T-cell (primary cell): ENCODE measurements at regions not wholly inside any gene's neighbourhood (a gene's known extent, or its start where the extent isn't known, plus 50 kb on each side); places are given as distances from the start of the nearest gene placed in this dataset.
"Not testable (repeated sequence)": the region's sequence is repeated elsewhere in the genome, so short reads cannot be mapped to it uniquely, and the experiment has no call there.

ENCODE experiments used
- ATAC-seq, 4 experiments: fragments of 200-7000 bp in 3 of 4; fragments of 150-1000 bp in 1 of 4; cut with Tn5 transposase; replicated peaks in 1 of 4; 1 replicate in 3 of 4; 2 replicates in 1 of 4; pipeline ENCODE4 v1.10.0; 2021; ENCODE audit warnings: moderate library complexity in 3 of 4, mild to moderate bottlenecking in 2 of 4, moderate number of reproducible peaks in 1 of 4
- CTCF ChIA-PET, 2 donors: fragments of 300-600 bp; sonication (Branson Sonifier 250); formaldehyde crosslinking; loops; one replicate each; lab custom pipeline; 2022; ENCODE audit warnings: antibody characterized with exemption in 2 of 2; lab: Charles Lee
- POLR2A ChIA-PET, 2 donors: fragments of 300-600 bp; sonication (Branson Sonifier 250); formaldehyde crosslinking; loops; one replicate each; lab custom pipeline; 2022; ENCODE audit warnings: antibody characterized with exemption in 2 of 2; lab: Charles Lee
- DNase-seq, 35 experiments: peaks; one replicate each; pipeline versions ENCODE4 v3.0.0 to v3.0.0-alpha.2; 2013 to 2023
- H3K27ac ChIP-seq: one replicate; pipeline ENCODE4 v1.5.1; 2013; ENCODE audit warnings: low read length
- H3K27me3 ChIP-seq, 2 experiments: replicated peaks in 1 of 2; 1 replicate in 1 of 2; 2 replicates in 1 of 2; pipeline versions ENCODE4 v1.6.1 to v1.7.0; 2013; ENCODE audit warnings: low read length in 1 of 2, mixed read lengths in 1 of 2; ENCODE audit not compliant: control insufficient read depth in 2 of 2, insufficient read depth in 2 of 2; ENCODE audit errors: extremely low read depth in 1 of 2
- H3K36me3 ChIP-seq, 2 donors: 1 replicate in 1 of 2; 2 replicates in 1 of 2; pipeline versions ENCODE4 v1.6.1 to v1.7.0; 2013; ENCODE audit warnings: low read length in 1 of 2; ENCODE audit not compliant: control insufficient read depth in 2 of 2, insufficient read depth in 1 of 2; ENCODE audit errors: extremely low read depth in 1 of 2
- H3K4me1 ChIP-seq, 2 experiments: 1 replicate in 1 of 2; 2 replicates in 1 of 2; pipeline versions ENCODE4 v1.6.1 to v1.7.0; 2013; ENCODE audit warnings: low read length in 2 of 2, mixed read lengths in 1 of 2; ENCODE audit not compliant: insufficient read depth in 2 of 2, control insufficient read depth in 1 of 2; ENCODE audit errors: extremely low read depth in 1 of 2
- H3K4me3 ChIP-seq, 2 donors: 1 replicate in 1 of 2; 2 replicates in 1 of 2; pipeline versions ENCODE4 v1.5.1 to v1.7.0; 2013; ENCODE audit warnings: mild to moderate bottlenecking in 2 of 2, low read length in 1 of 2, moderate library complexity in 1 of 2; ENCODE audit not compliant: control insufficient read depth in 1 of 2; ENCODE audit errors: extremely low read depth in 1 of 2
- H3K9me3 ChIP-seq: 2 replicates; pipeline ENCODE4 v1.7.0; 2013
- H3K27ac Mint-ChIP-seq, 2 donors: one replicate each; pipeline ENCODE4 v1.8.0; 2020 to 2021; ENCODE audit warnings: mild to moderate bottlenecking in 2 of 2, mixed read lengths in 2 of 2
- H3K27me3 Mint-ChIP-seq, 2 donors: one replicate each; pipeline ENCODE4 v1.8.0; 2021 to 2022; ENCODE audit warnings: mixed read lengths in 2 of 2
- H3K36me3 Mint-ChIP-seq: one replicate; pipeline ENCODE4 v1.8.0; 2021; ENCODE audit warnings: mixed read lengths
- H3K4me1 Mint-ChIP-seq, 3 donors: one replicate each; pipeline ENCODE4 v1.8.0; 2020 to 2022; ENCODE audit warnings: mixed read lengths in 3 of 3, mild to moderate bottlenecking in 1 of 3
- H3K4me3 Mint-ChIP-seq, 3 donors: one replicate each; pipeline ENCODE4 v1.8.0; 2020 to 2022; ENCODE audit warnings: mild to moderate bottlenecking in 3 of 3, mixed read lengths in 3 of 3, moderate library complexity in 3 of 3
- H3K9me3 Mint-ChIP-seq, 3 donors: one replicate each; pipeline ENCODE4 v1.8.0; 2020 to 2022; ENCODE audit warnings: mixed read lengths in 3 of 3
- WGBS: methylation state at CpG from one replicate; pipeline ENCODE4 v1.1.5; 2013; ENCODE audit warnings: missing lambda C conversion rate; ENCODE audit not compliant: insufficient coverage; 5-methylcytosine and 5-hydroxymethylcytosine counted together

- CTCF ChIA-PET, H3K36me3 ChIP-seq, H3K27ac Mint-ChIP-seq, H3K27me3 Mint-ChIP-seq, ATAC-seq, H3K4me1 Mint-ChIP-seq, H3K36me3 Mint-ChIP-seq, H3K27ac ChIP-seq, H3K4me3 Mint-ChIP-seq, H3K27me3 ChIP-seq, H3K9me3 ChIP-seq, POLR2A ChIA-PET, DNase-seq, H3K4me1 ChIP-seq, H3K4me3 ChIP-seq: not testable (repeated sequence)
- 90% methylated on average over 16 of the region's 24 CpGs for WGBS
- H3K9me3 Mint-ChIP-seq = peaks cover 4 to 21% (median 18%) of the 10 kb centered on the region in 3 donors
These were observed 640.3 kb downstream of the EPHA3 start for GRCh38 chr3:89747541-89748278.

GRCh38 chr3:89762405-89762804 is 655.0 kb downstream of the EPHA3 start:
- Histone ChIP-seq H3K36me3 (no peaks in the 10 kb centered on the region), H3K9me3 (no peaks in the 10 kb centered on the region), H3K27me3 (no peaks in the 10 kb centered on the region), H3K4me3 (no peak overlapping the region), H3K27ac (no peak overlapping the region), H3K4me1 (no peaks in the 10 kb centered on the region)
- H3K4me3 Mint-ChIP-seq = no peak overlapping the region
- no peaks in the 10 kb centered on the region for H3K27me3 Mint-ChIP-seq
- no peak overlapping the region for H3K27ac Mint-ChIP-seq
- 90% methylated on average over 1 of the region's 1 CpG for WGBS
- H3K36me3 Mint-ChIP-seq = no peaks in the 10 kb centered on the region
- POLR2A ChIA-PET = no interaction called here
- DNase-seq (no peak), ATAC-seq (no peak)
- CTCF ChIA-PET = no interaction called here
- no peaks in the 10 kb centered on the region for H3K4me1 Mint-ChIP-seq
- peaks cover 20 to 40% (median 20%) of the 10 kb centered on the region in 3 donors for H3K9me3 Mint-ChIP-seq

GRCh38 chr3:89783341-89783927 is 676.0 kb downstream of the EPHA3 start:
- Mint-ChIP-seq H3K36me3 (no peaks in the 10 kb centered on the region), H3K27ac (no peak overlapping the region), H3K4me3 (no peak overlapping the region), H3K9me3 (peaks cover 11 to 30% (median 19%) of the 10 kb centered on the region in 3 donors), H3K27me3 (no peaks in the 10 kb centered on the region), H3K4me1 (no peaks in the 10 kb centered on the region)
- 80% methylated on average over 1 of the region's 4 CpGs for WGBS
- ATAC-seq (no peak), DNase-seq (no peak)
- Histone ChIP-seq H3K4me1 (no peaks in the 10 kb centered on the region), H3K27me3 (no peaks in the 10 kb centered on the region), H3K4me3 (no peak overlapping the region), H3K9me3 (peaks cover 4% of the 10 kb centered on the region), H3K36me3 (no peaks in the 10 kb centered on the region), H3K27ac (no peak overlapping the region)
- ChIA-PET CTCF (no interaction called here), POLR2A (no interaction called here)

- CTCF ChIA-PET = no interaction called here
- Mint-ChIP-seq H3K27ac (no peak overlapping the region), H3K4me1 (no peaks in the 10 kb centered on the region), H3K9me3 (peaks cover 15 to 26% (median 22%) of the 10 kb centered on the region in 3 donors), H3K36me3 (no peaks in the 10 kb centered on the region), H3K4me3 (no peak overlapping the region), H3K27me3 (no peaks in the 10 kb centered on the region)
- no peaks in the 10 kb centered on the region for H3K27me3 ChIP-seq
- DNase-seq = no peak
- no peak overlapping the region for H3K27ac ChIP-seq
- H3K4me1 ChIP-seq = no peaks in the 10 kb centered on the region
- no peak for ATAC-seq
- no CpG with 5 or more reads among the region's 5 CpGs for WGBS
- H3K4me3 ChIP-seq = no peak overlapping the region
- POLR2A ChIA-PET = no interaction called here
- H3K36me3 ChIP-seq = no peaks in the 10 kb centered on the region
- H3K9me3 ChIP-seq = peaks cover 4% of the 10 kb centered on the region
These were observed 680.1 kb downstream of the EPHA3 start for GRCh38 chr3:89787485-89787884.

GRCh38 chr3:89787979-89788378 is 680.6 kb downstream of the EPHA3 start:
- ChIA-PET POLR2A (no interaction called here), CTCF (no interaction called here)
- H3K36me3 Mint-ChIP-seq = no peaks in the 10 kb centered on the region
- no CpG with 5 or more reads among the region's 1 CpG for WGBS
- H3K4me1 ChIP-seq = no peaks in the 10 kb centered on the region
- DNase-seq (no peak), ATAC-seq (no peak)
- no peak overlapping the region for H3K4me3 ChIP-seq
- H3K36me3 ChIP-seq = no peaks in the 10 kb centered on the region
- H3K27ac Mint-ChIP-seq = no peak overlapping the region
- H3K27me3 ChIP-seq = no peaks in the 10 kb centered on the region
- H3K27me3 Mint-ChIP-seq = no peaks in the 10 kb centered on the region
- no peak overlapping the region for H3K4me3 Mint-ChIP-seq
- H3K4me1 Mint-ChIP-seq = no peaks in the 10 kb centered on the region
- H3K27ac ChIP-seq = no peak overlapping the region
- peaks cover 4% of the 10 kb centered on the region for H3K9me3 ChIP-seq
- H3K9me3 Mint-ChIP-seq = peaks cover 15 to 29% (median 20%) of the 10 kb centered on the region in 3 donors

- Histone ChIP-seq H3K27ac (no peak overlapping the region), H3K4me1 (no peaks in the 10 kb centered on the region), H3K4me3 (no peak overlapping the region), H3K36me3 (no peaks in the 10 kb centered on the region), H3K27me3 (no peaks in the 10 kb centered on the region), H3K9me3 (no peaks in the 10 kb centered on the region)
- no peaks in the 10 kb centered on the region for H3K36me3 Mint-ChIP-seq
- no peak for ATAC-seq
- no peaks in the 10 kb centered on the region for H3K4me1 Mint-ChIP-seq
- no peak overlapping the region for H3K4me3 Mint-ChIP-seq
- ChIA-PET POLR2A (no interaction called here), CTCF (no interaction called here)
- H3K27ac Mint-ChIP-seq = no peak overlapping the region
- DNase-seq = no peak
- no peaks in the 10 kb centered on the region for H3K27me3 Mint-ChIP-seq
- WGBS = no CpG with 5 or more reads among the region's 3 CpGs
- peaks cover 10 to 26% (median 22%) of the 10 kb centered on the region in 3 donors for H3K9me3 Mint-ChIP-seq
These were observed 688.1 kb downstream of the EPHA3 start for GRCh38 chr3:89795506-89795905.
